CD8-positive, alpha-beta memory T cell (primary cell): ENCODE measurements at regions not wholly inside any gene's neighbourhood (a gene's known extent, or its start where the extent isn't known, plus 50 kb on each side); places are given as distances from the start of the nearest gene placed in this dataset.
A peak's percentile ranks its signal among the peaks of the same experiment; 100 is the strongest.

ENCODE experiments used
- CTCF ChIA-PET: fragments of 350-600 bp; sonication (Branson Sonifier 250); formaldehyde crosslinking; loops from one replicate; lab custom pipeline; 2021; ENCODE audit warnings: antibody characterized with exemption; lab: Charles Lee
- POLR2A ChIA-PET: fragments of 350-600 bp; sonication (Branson Sonifier 250); formaldehyde crosslinking; loops from one replicate; lab custom pipeline; 2021; ENCODE audit warnings: antibody characterized with exemption; lab: Charles Lee
- DNase-seq, 5 donors: peaks; one replicate each; pipeline versions ENCODE4 v3.0.0 to v3.0.0-alpha.2; 2020 to 2022; ENCODE audit warnings: mixed read lengths in 1 of 5
- H3K27ac ChIP-seq: one replicate; pipeline ENCODE4 v1.7.0; 2013; ENCODE audit warnings: low read depth, mild to moderate bottlenecking, low read length, moderate library complexity
- H3K27me3 ChIP-seq: 2 replicates; pipeline ENCODE4 v1.7.0; 2013; ENCODE audit warnings: low read length, mild to moderate bottlenecking; ENCODE audit not compliant: insufficient read depth, poor library complexity, severe bottlenecking
- H3K36me3 ChIP-seq: 2 replicates; pipeline ENCODE4 v1.7.0; 2013; ENCODE audit warnings: mild to moderate bottlenecking, low read length, moderate library complexity; ENCODE audit not compliant: insufficient read depth
- H3K4me1 ChIP-seq: 2 replicates; pipeline ENCODE4 v1.7.0; 2013; ENCODE audit warnings: mild to moderate bottlenecking, low read length, moderate library complexity; ENCODE audit not compliant: insufficient read depth
- H3K4me3 ChIP-seq: 2 replicates; pipeline ENCODE4 v1.7.0; 2013; ENCODE audit warnings: mild to moderate bottlenecking, low read length
- H3K9me3 ChIP-seq: 2 replicates; pipeline ENCODE4 v1.7.0; 2013; ENCODE audit warnings: mild to moderate bottlenecking, low read length
- H3K27ac Mint-ChIP-seq, 8 donors: one replicate each; pipeline ENCODE4 v1.8.0; 2020 to 2021; ENCODE audit warnings: mixed read lengths in 8 of 8, mild to moderate bottlenecking in 6 of 8, inconsistent platforms in 3 of 8, moderate library complexity in 3 of 8
- H3K27me3 Mint-ChIP-seq, 2 donors: one replicate each; pipeline ENCODE4 v1.8.0; 2020 to 2021; ENCODE audit warnings: mixed read lengths in 2 of 2, mild to moderate bottlenecking in 1 of 2, moderate library complexity in 1 of 2
- H3K36me3 Mint-ChIP-seq, 3 donors: one replicate each; pipeline ENCODE4 v1.8.0; 2020 to 2021; ENCODE audit warnings: mixed read lengths in 3 of 3, inconsistent platforms in 1 of 3, mild to moderate bottlenecking in 1 of 3
- H3K4me1 Mint-ChIP-seq, 3 donors: one replicate each; pipeline ENCODE4 v1.8.0; 2020 to 2021; ENCODE audit warnings: mixed read lengths in 3 of 3, inconsistent platforms in 1 of 3, mild to moderate bottlenecking in 1 of 3
- H3K4me3 Mint-ChIP-seq, 7 donors: one replicate each; pipeline ENCODE4 v1.8.0; 2020 to 2021; ENCODE audit warnings: mixed read lengths in 7 of 7, mild to moderate bottlenecking in 6 of 7, moderate library complexity in 4 of 7, inconsistent platforms in 2 of 7
- H3K9me3 Mint-ChIP-seq, 5 donors: one replicate each; pipeline ENCODE4 v1.8.0; 2020 to 2022; ENCODE audit warnings: mixed read lengths in 5 of 5, mild to moderate bottlenecking in 3 of 5, moderate library complexity in 2 of 5, inconsistent platforms in 1 of 5

GRCh38 chr6:165991341-165991740 is 176.3 kb downstream of the TBXT start:
- DNase-seq, result no peak
- CTCF ChIA-PET, result no interaction called here
- no peak overlapping the region for H3K4me3 Mint-ChIP-seq
- POLR2A ChIA-PET, result no interaction called here
- H3K9me3 ChIP-seq, result no peaks in the 10 kb centered on the region
- no peak overlapping the region for H3K27ac ChIP-seq
- H3K36me3 ChIP-seq, result no peaks in the 10 kb centered on the region
- H3K4me3 ChIP-seq, result no peak overlapping the region
- peaks cover 33 to 35% of the 10 kb centered on the region in 2 donors for H3K27me3 Mint-ChIP-seq
- H3K27me3 ChIP-seq, result no peaks in the 10 kb centered on the region
- H3K4me1 ChIP-seq, result no peaks in the 10 kb centered on the region
- no peaks in the 10 kb centered on the region for H3K36me3 Mint-ChIP-seq
- H3K27ac Mint-ChIP-seq, result no peak overlapping the region
- no peaks in the 10 kb centered on the region for H3K9me3 Mint-ChIP-seq
- peaks cover 5 to 14% (median 13%) of the 10 kb centered on the region in 3 donors for H3K4me1 Mint-ChIP-seq

GRCh38 chr6:165990216-165990615 is 177.4 kb downstream of the TBXT start:
- peaks cover 5 to 14% (median 13%) of the 10 kb centered on the region in 3 donors for H3K4me1 Mint-ChIP-seq
- H3K27ac Mint-ChIP-seq, result no peak overlapping the region
- H3K4me3 ChIP-seq, result no peak overlapping the region
- no peaks in the 10 kb centered on the region for H3K9me3 ChIP-seq
- no peaks in the 10 kb centered on the region for H3K4me1 ChIP-seq
- H3K9me3 Mint-ChIP-seq, result no peaks in the 10 kb centered on the region
- DNase-seq, result no peak
- H3K27ac ChIP-seq, result no peak overlapping the region
- H3K36me3 ChIP-seq, result no peaks in the 10 kb centered on the region
- H3K27me3 ChIP-seq, result no peaks in the 10 kb centered on the region
- no peak overlapping the region for H3K4me3 Mint-ChIP-seq
- CTCF ChIA-PET, result no interaction called here
- POLR2A ChIA-PET, result no interaction called here
- peaks cover 33 to 44% of the 10 kb centered on the region in 2 donors for H3K27me3 Mint-ChIP-seq
- no peaks in the 10 kb centered on the region for H3K36me3 Mint-ChIP-seq

- ChIA-PET CTCF (no interaction called here), POLR2A (no interaction called here)
- Mint-ChIP-seq H3K36me3 (no peaks in the 10 kb centered on the region), H3K4me3 (no peak overlapping the region), H3K4me1 (peaks cover 5 to 14% (median 13%) of the 10 kb centered on the region in 3 donors), H3K27ac (no peak overlapping the region), H3K27me3 (peaks cover 32 to 48% of the 10 kb centered on the region in 2 donors), H3K9me3 (no peaks in the 10 kb centered on the region)
- no peak for DNase-seq
- H3K9me3 ChIP-seq, result no peaks in the 10 kb centered on the region
- H3K4me3 ChIP-seq, result no peak overlapping the region
- H3K27me3 ChIP-seq, result no peaks in the 10 kb centered on the region
- H3K27ac ChIP-seq, result no peak overlapping the region
- H3K4me1 ChIP-seq, result no peaks in the 10 kb centered on the region
- no peaks in the 10 kb centered on the region for H3K36me3 ChIP-seq
These were observed 178.7 kb downstream of the TBXT start for GRCh38 chr6:165988757-165989456.

- Histone ChIP-seq H3K9me3 (no peaks in the 10 kb centered on the region), H3K4me3 (no peak overlapping the region), H3K27me3 (no peaks in the 10 kb centered on the region), H3K4me1 (no peaks in the 10 kb centered on the region), H3K36me3 (no peaks in the 10 kb centered on the region), H3K27ac (no peak overlapping the region)
- H3K4me3 Mint-ChIP-seq, result no peak overlapping the region
- H3K36me3 Mint-ChIP-seq, result no peaks in the 10 kb centered on the region
- H3K9me3 Mint-ChIP-seq, result no peaks in the 10 kb centered on the region
- CTCF ChIA-PET, result no interaction called here
- H3K27me3 Mint-ChIP-seq, result peaks cover 32 to 50% of the 10 kb centered on the region in 2 donors
- H3K27ac Mint-ChIP-seq, result no peak overlapping the region
- no peak for DNase-seq
- H3K4me1 Mint-ChIP-seq, result peaks cover 5 to 14% (median 13%) of the 10 kb centered on the region in 3 donors
- POLR2A ChIA-PET, result no interaction called here
These were observed 179.3 kb downstream of the TBXT start for GRCh38 chr6:165988302-165988756.

GRCh38 chr6:165987483-165988301 is 180.0 kb downstream of the TBXT start:
- no peaks in the 10 kb centered on the region for H3K9me3 ChIP-seq
- peaks cover 5 to 14% (median 13%) of the 10 kb centered on the region in 3 donors for H3K4me1 Mint-ChIP-seq
- no peaks in the 10 kb centered on the region for H3K27me3 ChIP-seq
- H3K4me3 Mint-ChIP-seq, result peak overlapping the region in 1 of 7 donors; percentile 77
- ChIA-PET CTCF (no interaction called here), POLR2A (no interaction called here)
- H3K36me3 Mint-ChIP-seq, result no peaks in the 10 kb centered on the region
- peaks cover 32 to 57% of the 10 kb centered on the region in 2 donors for H3K27me3 Mint-ChIP-seq
- no peak overlapping the region for H3K27ac ChIP-seq
- DNase-seq, result no peak
- H3K4me1 ChIP-seq, result no peaks in the 10 kb centered on the region
- H3K9me3 Mint-ChIP-seq, result no peaks in the 10 kb centered on the region
- H3K27ac Mint-ChIP-seq, result peak overlapping the region in 1 of 8 donors; percentile 29
- H3K4me3 ChIP-seq, result no peak overlapping the region
- no peaks in the 10 kb centered on the region for H3K36me3 ChIP-seq

GRCh38 chr6:165986914-165987482 is 180.7 kb downstream of the TBXT start:
- CTCF ChIA-PET, result no interaction called here

GRCh38 chr6:165986311-165986913 is 181.2 kb downstream of the TBXT start:
- no peaks in the 10 kb centered on the region for H3K27me3 ChIP-seq
- no peaks in the 10 kb centered on the region for H3K36me3 ChIP-seq
- H3K9me3 ChIP-seq, result no peaks in the 10 kb centered on the region
- peaks cover 5 to 14% (median 13%) of the 10 kb centered on the region in 3 donors for H3K4me1 Mint-ChIP-seq
- ChIA-PET CTCF (no interaction called here), POLR2A (no interaction called here)
- H3K9me3 Mint-ChIP-seq, result no peaks in the 10 kb centered on the region
- H3K4me1 ChIP-seq, result no peaks in the 10 kb centered on the region
- no peak for DNase-seq
- H3K4me3 ChIP-seq, result no peak overlapping the region
- no peak overlapping the region for H3K4me3 Mint-ChIP-seq
- H3K36me3 Mint-ChIP-seq, result no peaks in the 10 kb centered on the region
- H3K27ac Mint-ChIP-seq, result peak overlapping the region in 1 of 8 donors; percentile 29
- H3K27me3 Mint-ChIP-seq, result peaks cover 32 to 58% of the 10 kb centered on the region in 2 donors
- H3K27ac ChIP-seq, result no peak overlapping the region

More at GRCh38 chr6:165986914-165987482, 180.7 kb downstream of the TBXT start:
- H3K36me3 Mint-ChIP-seq, result no peaks in the 10 kb centered on the region
- H3K4me1 Mint-ChIP-seq, result peaks cover 5 to 14% (median 13%) of the 10 kb centered on the region in 3 donors
- DNase-seq, result no peak
- no peaks in the 10 kb centered on the region for H3K9me3 Mint-ChIP-seq
- Histone ChIP-seq H3K4me3 (no peak overlapping the region), H3K27me3 (no peaks in the 10 kb centered on the region), H3K27ac (no peak overlapping the region), H3K36me3 (no peaks in the 10 kb centered on the region), H3K4me1 (no peaks in the 10 kb centered on the region), H3K9me3 (no peaks in the 10 kb centered on the region)
- peak overlapping the region in 2 of 8 donors; percentile 29 for H3K27ac Mint-ChIP-seq
- peak overlapping the region in 1 of 7 donors; percentile 77 for H3K4me3 Mint-ChIP-seq
- POLR2A ChIA-PET, result no interaction called here
- H3K27me3 Mint-ChIP-seq, result peaks cover 32 to 58% of the 10 kb centered on the region in 2 donors
